Vagina (tissue), 2 donors: ENCODE measurements at regions not wholly inside any gene's neighbourhood (a gene's known extent, or its start where the extent isn't known, plus 50 kb on each side); places are given as distances from the start of the nearest gene placed in this dataset.

Source experiments
- DNase-seq, 2 donors: peaks; one replicate each; pipeline ENCODE4 v3.0.0-alpha.2; 2017; ENCODE audit errors: extremely low spot score in 2 of 2
- H3K27ac ChIP-seq: fragments of 200-600 bp; sonication (generic); one replicate; pipeline ENCODE4 v1.5.1; 2019
- H3K27me3 ChIP-seq: fragments of 200-600 bp; sonication (generic); one replicate; pipeline ENCODE4 v1.5.1; 2019
- H3K36me3 ChIP-seq, 2 donors: fragments of 200-600 bp; sonication (generic); one replicate each; pipeline ENCODE4 v1.5.1; 2017 to 2019
- H3K4me1 ChIP-seq: fragments of 200-600 bp; sonication (generic); one replicate; pipeline ENCODE4 v1.5.1; 2019
- H3K4me3 ChIP-seq, 2 donors: fragments of 200-600 bp; sonication (generic); 1 replicate in 1 of 2; 2 replicates in 1 of 2; pipeline ENCODE4 v1.5.1; 2016 to 2019
- H3K9me3 ChIP-seq: fragments of 200-600 bp; sonication (generic); one replicate; pipeline ENCODE4 v1.5.1; 2019
- CTCF ChIP-seq, 3 experiments: fragments of 450-650 bp in 2 of 3; fragments of 200-600 bp in 1 of 3; sonication (generic) in 1 of 3; IDR thresholded peaks; one replicate each; pipeline ENCODE4 v1.5.1; 2017 to 2019; ENCODE audit warnings: antibody characterized with exemption in 3 of 3, mild to moderate bottlenecking in 2 of 3, moderate library complexity in 2 of 3
- POLR2A ChIP-seq, 2 donors: fragments of 450-650 bp; IDR thresholded peaks; one replicate each; pipeline ENCODE4 v1.6.1; 2017; ENCODE audit warnings: antibody characterized with exemption in 2 of 2, mild to moderate bottlenecking in 2 of 2, moderate library complexity in 2 of 2
- POLR2AphosphoS5 ChIP-seq, 2 donors: sonication (generic); formaldehyde crosslinking; IDR thresholded peaks; one replicate each; pipeline ENCODE4 v1.9.0; 2017; ENCODE audit warnings: antibody characterized with exemption in 2 of 2, mild to moderate bottlenecking in 2 of 2, low read depth in 1 of 2; ENCODE audit not compliant: insufficient read depth in 1 of 2
- intact Hi-C: fragments of 100-400 bp; cut with DNase I; formaldehyde crosslinking; loops from one replicate; pipeline ENCODE4 v1.15.1; 2023

GRCh38 chr7:347644-348479, 57.9 kb downstream of the FOXL3 start:
- Histone ChIP-seq H3K27ac (no peak overlapping the region), H3K9me3 (no peaks in the 10 kb centered on the region), H3K4me3 (no peak overlapping the region), H3K27me3 (no peaks in the 10 kb centered on the region), H3K4me1 (no peaks in the 10 kb centered on the region), H3K36me3 (no peaks in the 10 kb centered on the region)
- intact Hi-C loops: no loop called here
- DNase-seq: no peak
- no peak for TF ChIP-seq POLR2A (IDR thresholded peaks at IDR 0.05)
- TF ChIP-seq CTCF (IDR thresholded peaks at IDR 0.05): no peak
- no peak for TF ChIP-seq POLR2AphosphoS5 (IDR thresholded peaks at IDR 0.05; ENCODE audit: insufficient read depth in 1 of 2, low read depth in 1 of 2)

DNA sequence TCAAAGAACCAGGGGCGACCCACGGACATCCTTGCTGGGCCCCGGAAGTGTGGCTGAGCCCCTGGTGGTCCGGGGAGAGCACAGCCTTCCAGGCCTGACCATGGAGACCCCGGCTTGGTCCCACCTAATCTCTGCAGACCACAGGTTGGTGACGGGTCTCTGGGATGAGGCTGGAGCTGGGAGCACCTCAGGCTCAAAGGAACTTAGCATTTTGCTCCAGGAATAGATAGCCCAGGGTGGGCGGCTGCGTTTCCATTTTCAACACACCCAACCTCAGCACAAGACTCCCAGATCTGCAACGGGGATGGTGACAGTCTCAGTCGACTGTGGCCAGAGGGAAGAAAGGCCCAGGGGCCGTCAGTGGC, 58.5 kb downstream of the FOXL3 start:
- intact Hi-C loops: no loop called here

DNA sequence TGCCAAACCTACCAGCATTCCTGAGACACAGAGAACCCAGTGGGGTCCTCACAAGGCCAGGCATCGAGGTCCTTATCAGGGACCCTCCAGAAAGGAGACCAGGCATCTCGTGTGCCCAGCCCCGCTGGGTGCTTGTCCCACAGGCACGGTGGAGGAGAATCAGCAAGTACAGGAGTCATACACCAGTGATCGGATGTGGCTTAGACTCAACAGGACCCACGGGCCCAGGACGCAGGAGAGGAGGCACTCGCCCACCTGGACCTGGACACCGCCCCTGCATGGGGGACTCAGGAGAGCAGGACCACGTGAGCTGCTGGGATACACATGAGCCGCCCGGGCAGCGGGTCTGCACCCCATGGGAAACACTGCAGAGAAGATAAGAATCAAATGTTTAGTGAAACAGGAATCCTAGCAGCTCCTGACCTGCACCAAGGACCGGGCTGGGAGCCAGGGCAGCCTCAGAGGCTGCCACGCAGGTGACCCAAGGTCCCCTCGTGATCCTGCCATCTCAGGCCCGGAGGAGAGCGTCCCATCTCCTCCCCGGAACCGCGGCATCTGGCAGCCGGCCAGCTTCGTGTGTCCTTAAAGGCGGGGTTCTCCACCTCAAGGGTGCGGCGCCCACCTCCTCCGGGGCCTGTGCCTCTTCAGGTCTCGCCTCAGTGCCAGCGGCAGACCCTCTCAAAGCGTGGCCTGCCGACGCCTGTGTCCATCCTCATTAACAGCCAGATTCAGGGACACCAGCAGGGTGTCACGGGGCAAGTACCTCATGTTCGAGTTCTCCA, 59.2 kb downstream of the FOXL3 start:
- Histone ChIP-seq H3K4me1 (peaks cover 4% of the 10 kb centered on the region), H3K27ac (no peak overlapping the region), H3K4me3 (no peak overlapping the region), H3K27me3 (no peaks in the 10 kb centered on the region), H3K36me3 (no peaks in the 10 kb centered on the region), H3K9me3 (no peaks in the 10 kb centered on the region)
- no peak for DNase-seq
- TF ChIP-seq POLR2A (IDR thresholded peaks at IDR 0.05) (no peak), CTCF (IDR thresholded peaks at IDR 0.05) (no peak), POLR2AphosphoS5 (IDR thresholded peaks at IDR 0.05; ENCODE audit: insufficient read depth in 1 of 2, low read depth in 1 of 2) (no peak)
- intact Hi-C loops: no loop called here

More for the DNA sequence above, 58.5 kb downstream of the FOXL3 start:
- Histone ChIP-seq H3K4me3 (no peak overlapping the region), H3K27me3 (no peaks in the 10 kb centered on the region), H3K4me1 (peaks cover 3% of the 10 kb centered on the region), H3K9me3 (no peaks in the 10 kb centered on the region), H3K36me3 (no peaks in the 10 kb centered on the region), H3K27ac (no peak overlapping the region)
- TF ChIP-seq CTCF (IDR thresholded peaks at IDR 0.05) (no peak), POLR2A (IDR thresholded peaks at IDR 0.05) (no peak), POLR2AphosphoS5 (IDR thresholded peaks at IDR 0.05; ENCODE audit: insufficient read depth in 1 of 2, low read depth in 1 of 2) (no peak)
- DNase-seq: no peak

GRCh38 chr7:351256-351655, 61.3 kb downstream of the FOXL3 start:
- DNase-seq: no peak
- H3K27ac ChIP-seq: no peak overlapping the region
- no peaks in the 10 kb centered on the region for H3K9me3 ChIP-seq
- no peaks in the 10 kb centered on the region for H3K36me3 ChIP-seq
- TF ChIP-seq POLR2AphosphoS5 (IDR thresholded peaks at IDR 0.05; ENCODE audit: insufficient read depth in 1 of 2, low read depth in 1 of 2): no peak
- TF ChIP-seq CTCF (IDR thresholded peaks at IDR 0.05): no peak
- TF ChIP-seq POLR2A (IDR thresholded peaks at IDR 0.05): no peak
- intact Hi-C loops: no loop called here
- no peak overlapping the region for H3K4me3 ChIP-seq
- peaks cover 4% of the 10 kb centered on the region for H3K4me1 ChIP-seq
- H3K27me3 ChIP-seq: no peaks in the 10 kb centered on the region
